Adipocyte (in vitro differentiated cells): ENCODE measurements at regions not wholly inside any gene's neighbourhood (a gene's known extent, or its start where the extent isn't known, plus 50 kb on each side); places are given as distances from the start of the nearest gene placed in this dataset.

ENCODE experiments used
- DNase-seq: peaks from one replicate; pipeline ENCODE4 v3.0.0-alpha.2; 2015; ENCODE audit warnings: low read depth
- H3K27me3 ChIP-seq: replicated peaks from 2 replicates; pipeline ENCODE4 v1.7.0; 2013; ENCODE audit warnings: mild to moderate bottlenecking, low read length, moderate library complexity; ENCODE audit not compliant: control insufficient read depth, insufficient read depth
- H3K36me3 ChIP-seq: 2 replicates; pipeline ENCODE4 v1.7.0; 2013; ENCODE audit warnings: low read length, mild to moderate bottlenecking, moderate library complexity; ENCODE audit not compliant: control insufficient read depth, insufficient read depth, severe bottlenecking
- H3K4me1 ChIP-seq: 2 replicates; pipeline ENCODE4 v1.7.0; 2013; ENCODE audit warnings: mild to moderate bottlenecking, low read length, moderate library complexity; ENCODE audit not compliant: control insufficient read depth, insufficient read depth
- H3K4me3 ChIP-seq: 2 replicates; pipeline ENCODE4 v1.7.0; 2013; ENCODE audit warnings: mild to moderate bottlenecking, low read length, moderate library complexity
- H3K9ac ChIP-seq: 2 replicates; pipeline ENCODE4 v1.7.0; 2013; ENCODE audit warnings: mild to moderate bottlenecking, low read length, moderate library complexity
- H3K9me3 ChIP-seq: 2 replicates; pipeline ENCODE4 v1.7.0; 2013; ENCODE audit warnings: mild to moderate bottlenecking, low read length, moderate library complexity; ENCODE audit not compliant: control insufficient read depth

GRCh38 chr15:25987638-25988037 lies 124.5 kb upstream of the ATP10A start:
- peaks cover 4% of the 10 kb centered on the region for H3K27me3 ChIP-seq
- peaks cover 4% of the 10 kb centered on the region for H3K9me3 ChIP-seq
- no peak overlapping the region for H3K9ac ChIP-seq
- no peak for DNase-seq
- no peaks in the 10 kb centered on the region for H3K4me1 ChIP-seq
- H3K4me3 ChIP-seq = no peak overlapping the region
- no peaks in the 10 kb centered on the region for H3K36me3 ChIP-seq

- H3K9me3 ChIP-seq = no peaks in the 10 kb centered on the region
- H3K9ac ChIP-seq = no peak overlapping the region
- H3K4me3 ChIP-seq = no peak overlapping the region
- H3K36me3 ChIP-seq = no peaks in the 10 kb centered on the region
- H3K27me3 ChIP-seq = peaks cover 8% of the 10 kb centered on the region
- no peak for DNase-seq
- H3K4me1 ChIP-seq = no peaks in the 10 kb centered on the region
These were observed 122.0 kb upstream of the ATP10A start for GRCh38 chr15:25985165-25985564.

DNA sequence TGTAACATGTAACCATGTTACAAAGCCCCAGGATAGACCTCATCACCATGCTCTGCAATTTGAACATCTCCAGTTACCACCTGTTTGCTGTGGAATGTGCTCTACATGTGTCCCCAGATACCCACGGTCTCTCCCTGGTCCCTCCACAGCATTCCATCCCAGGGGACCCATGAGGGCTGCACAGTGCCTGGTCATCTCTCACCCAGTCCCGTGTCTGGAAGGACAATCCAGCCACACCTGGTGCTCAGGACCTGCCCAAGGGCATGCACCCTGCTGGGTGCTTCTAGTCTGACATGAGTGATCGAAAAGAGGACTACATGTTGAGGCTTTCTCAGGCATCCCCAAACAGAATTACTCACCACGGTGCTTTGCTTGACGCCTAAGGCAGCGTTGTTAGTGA lies 119.6 kb upstream of the ATP10A start:
- H3K9ac ChIP-seq = no peak overlapping the region
- H3K4me3 ChIP-seq = no peak overlapping the region
- no peaks in the 10 kb centered on the region for H3K4me1 ChIP-seq
- H3K9me3 ChIP-seq = no peaks in the 10 kb centered on the region
- no peak for DNase-seq
- H3K36me3 ChIP-seq = no peaks in the 10 kb centered on the region
- peaks cover 8% of the 10 kb centered on the region for H3K27me3 ChIP-seq

GRCh38 chr15:25981114-25981513 lies 118.0 kb upstream of the ATP10A start:
- peaks cover 8% of the 10 kb centered on the region for H3K27me3 ChIP-seq
- H3K4me3 ChIP-seq = no peak overlapping the region
- no peaks in the 10 kb centered on the region for H3K9me3 ChIP-seq
- H3K9ac ChIP-seq = no peak overlapping the region
- H3K4me1 ChIP-seq = no peaks in the 10 kb centered on the region
- H3K36me3 ChIP-seq = no peaks in the 10 kb centered on the region
- DNase-seq = no peak

GRCh38 chr15:25972141-25972675 lies 109.1 kb upstream of the ATP10A start:
- DNase-seq = no peak
- no peaks in the 10 kb centered on the region for H3K4me1 ChIP-seq
- no peaks in the 10 kb centered on the region for H3K9me3 ChIP-seq
- H3K4me3 ChIP-seq = no peak overlapping the region
- H3K27me3 ChIP-seq = no peaks in the 10 kb centered on the region
- no peak overlapping the region for H3K9ac ChIP-seq
- H3K36me3 ChIP-seq = no peaks in the 10 kb centered on the region

GRCh38 chr15:25971053-25971452 lies 107.9 kb upstream of the ATP10A start:
- no peaks in the 10 kb centered on the region for H3K27me3 ChIP-seq
- H3K36me3 ChIP-seq = no peaks in the 10 kb centered on the region
- H3K4me1 ChIP-seq = no peaks in the 10 kb centered on the region
- H3K4me3 ChIP-seq = no peak overlapping the region
- H3K9me3 ChIP-seq = no peaks in the 10 kb centered on the region
- no peak for DNase-seq
- H3K9ac ChIP-seq = no peak overlapping the region

DNA sequence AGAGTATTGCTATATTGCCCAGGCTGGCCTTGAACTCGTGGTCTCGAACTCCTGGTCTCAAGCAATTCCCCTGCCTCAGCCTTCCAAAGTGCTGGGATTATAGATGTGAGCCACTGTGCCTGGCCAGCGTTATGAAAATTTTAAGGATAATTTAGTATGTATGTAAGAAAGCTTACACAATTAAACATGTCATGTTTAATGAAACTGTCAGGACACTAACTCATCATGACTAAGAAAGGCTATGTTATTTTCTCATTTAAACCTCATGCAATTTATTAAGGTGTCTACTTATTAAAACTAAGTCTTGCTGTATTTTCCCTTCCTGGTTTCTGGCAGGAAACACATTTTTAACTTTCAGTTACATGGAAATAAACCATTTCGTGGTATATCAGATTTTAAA lies 106.8 kb upstream of the ATP10A start:
- no peaks in the 10 kb centered on the region for H3K4me1 ChIP-seq
- H3K9me3 ChIP-seq = no peaks in the 10 kb centered on the region

GRCh38 chr15:25967116-25967515 lies 104.0 kb upstream of the ATP10A start:
- Histone ChIP-seq H3K9ac (no peak overlapping the region), H3K36me3 (no peaks in the 10 kb centered on the region), H3K27me3 (no peaks in the 10 kb centered on the region), H3K9me3 (no peaks in the 10 kb centered on the region), H3K4me3 (no peak overlapping the region), H3K4me1 (no peaks in the 10 kb centered on the region)
- no peak for DNase-seq

More for the DNA sequence above, 106.8 kb upstream of the ATP10A start:
- H3K4me3 ChIP-seq = no peak overlapping the region
- H3K27me3 ChIP-seq = no peaks in the 10 kb centered on the region
- no peak overlapping the region for H3K9ac ChIP-seq
- DNase-seq = no peak
- no peaks in the 10 kb centered on the region for H3K36me3 ChIP-seq

- Histone ChIP-seq H3K9me3 (no peaks in the 10 kb centered on the region), H3K4me3 (no peak overlapping the region), H3K4me1 (no peaks in the 10 kb centered on the region), H3K9ac (no peak overlapping the region), H3K36me3 (no peaks in the 10 kb centered on the region), H3K27me3 (no peaks in the 10 kb centered on the region)
- DNase-seq = no peak
These were observed 102.2 kb upstream of the ATP10A start for GRCh38 chr15:25965326-25965725.

- H3K9ac ChIP-seq = no peak overlapping the region
- H3K36me3 ChIP-seq = no peaks in the 10 kb centered on the region
- no peaks in the 10 kb centered on the region for H3K4me1 ChIP-seq
- peaks cover 6% of the 10 kb centered on the region for H3K27me3 ChIP-seq
- H3K4me3 ChIP-seq = no peak overlapping the region
- DNase-seq = no peak
- no peaks in the 10 kb centered on the region for H3K9me3 ChIP-seq
These were observed 97.1 kb upstream of the ATP10A start for GRCh38 chr15:25960273-25960672.

GRCh38 chr15:25959100-25959499 lies 96.0 kb upstream of the ATP10A start:
- DNase-seq = no peak
- peaks cover 6% of the 10 kb centered on the region for H3K27me3 ChIP-seq
- peaks cover 4% of the 10 kb centered on the region for H3K9me3 ChIP-seq
- H3K9ac ChIP-seq = no peak overlapping the region
- no peak overlapping the region for H3K4me3 ChIP-seq
- no peaks in the 10 kb centered on the region for H3K36me3 ChIP-seq
- H3K4me1 ChIP-seq = no peaks in the 10 kb centered on the region

DNA sequence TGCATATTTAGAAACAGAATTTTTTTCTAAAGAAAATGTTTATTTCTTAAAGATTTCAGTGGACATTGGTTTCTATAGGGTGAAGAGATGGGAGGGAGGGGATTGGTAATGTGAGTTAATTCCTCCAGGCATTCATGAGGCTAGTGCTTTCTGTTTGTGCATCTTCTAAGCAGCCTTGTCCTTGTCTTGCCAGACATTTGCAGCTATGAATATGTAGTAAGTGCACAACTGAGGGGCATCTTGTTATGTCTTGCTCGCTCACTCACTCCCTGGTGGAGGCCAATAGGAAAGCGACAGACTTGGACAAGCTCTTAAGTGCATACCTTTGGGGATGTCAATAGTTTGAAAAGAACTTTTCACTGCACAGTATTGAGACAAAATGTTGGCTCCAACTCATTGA lies 92.5 kb upstream of the ATP10A start:
- Histone ChIP-seq H3K36me3 (no peaks in the 10 kb centered on the region), H3K4me1 (no peaks in the 10 kb centered on the region), H3K9ac (no peak overlapping the region), H3K27me3 (peaks cover 6% of the 10 kb centered on the region), H3K4me3 (no peak overlapping the region), H3K9me3 (peaks cover 14% of the 10 kb centered on the region)
- DNase-seq = no peak
